D341Med (cell line): ENCODE measurements at regions not wholly inside any gene's neighbourhood (a gene's known extent, or its start where the extent isn't known, plus 50 kb on each side); places are given as distances from the start of the nearest gene placed in this dataset.

Experiments
- DNase-seq: peaks from one replicate; pipeline ENCODE4 v3.0.0; 2012; ENCODE audit warnings: low spot score

DNA sequence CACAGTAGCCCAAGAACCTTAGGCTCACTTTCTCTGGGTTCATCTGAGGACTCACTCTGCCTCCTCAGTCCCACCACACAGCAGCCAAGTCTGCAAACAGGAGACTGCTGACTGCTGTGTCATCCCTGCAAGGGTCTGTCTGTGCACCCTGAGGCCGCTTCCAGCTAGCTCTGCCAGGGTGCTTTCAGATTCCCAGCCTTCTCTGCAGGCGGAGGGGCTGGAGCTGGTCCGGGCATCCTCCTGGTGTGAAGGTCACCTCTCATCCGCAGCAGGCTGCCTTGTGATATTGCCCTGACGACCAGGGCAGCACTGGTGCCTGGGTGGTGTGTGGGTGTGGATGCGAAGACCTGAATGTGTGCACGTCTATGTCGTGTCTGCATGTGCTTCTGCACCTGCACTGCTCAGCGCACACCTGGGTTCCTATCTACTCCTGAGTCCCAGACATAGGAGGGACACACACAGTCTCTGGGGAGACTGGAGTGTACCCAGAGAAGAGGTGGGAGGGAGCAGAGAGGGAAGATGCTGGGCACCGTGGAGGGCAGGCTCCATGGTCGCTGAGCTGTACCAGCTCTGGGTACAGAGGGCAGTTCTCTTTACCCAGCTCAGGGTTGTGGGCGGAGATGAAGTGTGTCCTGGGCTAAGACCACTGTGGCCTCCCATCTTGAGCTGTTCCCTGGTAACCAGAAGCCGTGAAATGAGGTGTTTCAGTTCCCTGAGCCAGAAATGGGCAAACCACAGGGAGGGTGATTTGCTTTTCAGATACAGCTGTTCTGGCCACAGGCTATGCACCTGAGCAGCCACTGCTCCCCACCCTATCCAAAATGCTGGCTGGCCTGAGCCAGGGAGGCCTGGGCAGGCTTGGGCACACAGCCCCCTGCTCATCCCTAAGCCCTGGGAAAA is 160.9 kb upstream of the CSF3R start:
- DNase-seq: no peak

DNA sequence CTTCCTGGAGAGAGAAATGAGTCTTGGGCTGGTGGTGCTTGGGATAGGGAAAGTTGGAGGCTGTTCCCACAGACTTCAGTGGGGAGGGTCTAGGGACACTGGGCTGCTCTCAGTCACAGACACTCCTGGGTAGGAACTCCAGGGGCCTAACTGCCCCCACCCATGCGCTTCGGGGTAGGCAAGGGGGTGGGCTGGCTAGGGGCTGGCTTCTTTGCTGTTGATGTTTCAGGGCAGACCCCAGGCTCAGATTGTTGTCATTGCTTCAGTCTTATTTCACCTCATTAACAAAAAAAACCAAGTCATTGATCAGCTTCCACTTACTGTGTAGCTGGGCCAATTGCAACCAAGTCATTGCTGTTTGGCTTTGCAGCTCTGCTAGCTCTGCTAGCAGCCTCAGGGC is 160.1 kb upstream of the CSF3R start:
- no peak for DNase-seq

DNA sequence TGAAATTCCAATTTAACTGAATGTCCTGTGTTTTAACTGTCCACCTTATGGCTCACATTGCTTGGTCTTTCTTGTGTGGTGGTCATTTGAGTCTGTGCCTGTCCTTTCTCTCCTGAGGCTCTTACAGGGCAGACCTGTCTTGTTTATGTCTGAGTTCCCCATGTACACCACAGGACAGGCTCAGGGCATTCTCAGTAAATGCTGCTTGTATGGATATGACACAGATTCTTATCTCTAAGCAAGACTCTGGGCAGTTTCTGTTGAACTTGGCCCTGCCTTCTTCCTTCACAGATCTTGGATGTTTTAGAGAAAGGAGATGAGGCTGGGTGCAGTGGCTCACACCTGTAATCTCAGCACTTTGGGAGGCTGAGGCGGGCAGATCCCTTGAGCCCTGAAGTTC is 159.1 kb upstream of the CSF3R start:
- no peak for DNase-seq

DNA sequence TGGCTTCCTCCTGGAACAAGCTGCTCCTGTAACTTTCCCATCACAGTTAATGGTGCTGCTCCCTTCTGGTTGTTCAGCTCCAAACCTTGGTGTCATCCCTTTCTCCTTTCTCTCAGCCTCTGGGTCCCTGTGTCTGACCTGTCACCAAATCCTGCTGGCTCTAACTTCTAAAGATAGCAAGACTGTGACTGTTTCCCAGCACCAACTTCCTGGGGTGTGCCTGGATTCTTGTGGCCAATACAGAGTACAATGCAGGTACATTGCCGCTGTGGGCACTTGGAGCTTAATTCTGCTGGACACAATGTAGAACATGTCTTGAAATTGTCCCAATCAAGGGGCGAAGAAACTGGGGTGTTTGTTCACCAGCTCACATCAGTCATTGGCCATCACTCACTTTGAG is 156.7 kb upstream of the CSF3R start:
- DNase-seq: no peak

DNA sequence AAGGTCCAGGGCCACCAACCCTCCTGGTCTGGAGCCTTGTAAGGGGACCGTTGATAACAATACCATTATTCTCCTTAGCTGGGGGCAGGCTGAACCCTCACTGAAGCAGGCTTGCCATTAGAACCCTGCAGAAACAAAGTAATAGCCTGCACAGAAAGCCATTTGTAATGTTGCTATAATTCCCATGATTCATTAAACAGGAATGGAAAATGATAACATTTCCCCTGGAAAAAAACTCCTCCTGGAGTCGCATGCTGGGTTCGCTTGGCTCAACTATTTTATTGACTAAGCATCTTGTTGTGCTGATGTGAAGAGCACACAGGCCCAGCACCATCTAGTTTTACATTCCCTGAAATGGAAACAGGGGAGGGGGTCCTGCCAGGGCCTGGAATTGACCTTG is 155.6 kb upstream of the CSF3R start:
- no peak for DNase-seq

DNA sequence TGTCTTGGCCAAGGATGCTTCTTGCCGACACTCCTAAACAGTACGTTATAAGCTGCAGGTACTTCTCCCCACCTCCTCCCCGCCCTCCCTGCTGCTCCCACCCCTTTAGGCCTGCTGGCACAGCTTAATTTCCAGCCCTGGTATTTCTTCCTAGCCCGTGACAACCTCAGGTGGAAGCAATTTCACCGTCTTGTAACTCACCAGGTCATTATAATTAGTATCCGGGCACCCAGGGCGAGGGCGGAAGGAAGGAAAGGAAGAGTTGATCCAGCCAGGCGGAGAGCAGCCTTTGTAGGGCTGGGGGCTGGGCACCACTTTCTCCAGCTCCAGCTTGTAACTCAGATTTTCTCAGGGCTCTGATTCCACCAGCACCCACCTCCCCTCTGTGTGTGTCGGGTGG is 153.5 kb upstream of the CSF3R start:
- DNase-seq: no peak

DNA sequence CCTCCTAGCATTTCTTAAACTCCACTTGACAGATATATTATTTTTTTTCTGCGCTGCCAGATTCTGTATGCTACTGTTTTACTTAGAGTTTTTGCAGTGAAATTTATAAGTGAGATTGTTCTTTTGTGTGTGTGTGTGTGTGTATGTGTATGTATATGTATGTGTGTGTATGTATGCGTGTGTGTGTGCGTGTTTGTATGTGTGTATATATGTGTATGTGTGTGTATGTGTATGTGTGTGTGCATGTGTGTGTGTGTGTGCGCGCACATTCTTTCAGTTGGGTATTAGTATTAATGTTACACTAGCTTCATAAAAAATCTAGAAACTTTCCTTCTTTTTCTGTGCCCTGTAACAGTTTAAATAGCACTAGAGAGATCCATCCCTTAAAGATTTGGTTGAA is 152.6 kb upstream of the CSF3R start:
- DNase-seq: no peak

DNA sequence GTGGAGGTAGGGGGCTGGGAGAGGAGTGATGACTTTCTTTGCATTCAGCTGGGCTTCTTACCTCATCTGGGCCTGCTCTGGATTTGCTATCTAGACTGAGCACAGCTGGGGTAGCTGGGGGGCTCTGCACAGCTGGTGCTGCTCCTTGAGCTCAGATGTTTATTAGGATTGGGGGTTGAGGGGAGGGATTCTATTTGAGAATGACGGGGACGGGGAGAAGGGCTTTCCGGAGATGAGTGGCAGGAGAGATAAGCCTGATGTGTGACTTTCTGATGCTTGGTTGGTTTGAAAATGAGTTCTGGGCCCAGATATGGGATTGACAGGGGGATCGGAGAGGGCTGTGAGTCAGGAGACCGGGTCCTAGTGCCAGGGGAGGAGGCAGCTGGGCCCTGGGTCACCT is 146.1 kb upstream of the CSF3R start:
- DNase-seq: no peak

DNA sequence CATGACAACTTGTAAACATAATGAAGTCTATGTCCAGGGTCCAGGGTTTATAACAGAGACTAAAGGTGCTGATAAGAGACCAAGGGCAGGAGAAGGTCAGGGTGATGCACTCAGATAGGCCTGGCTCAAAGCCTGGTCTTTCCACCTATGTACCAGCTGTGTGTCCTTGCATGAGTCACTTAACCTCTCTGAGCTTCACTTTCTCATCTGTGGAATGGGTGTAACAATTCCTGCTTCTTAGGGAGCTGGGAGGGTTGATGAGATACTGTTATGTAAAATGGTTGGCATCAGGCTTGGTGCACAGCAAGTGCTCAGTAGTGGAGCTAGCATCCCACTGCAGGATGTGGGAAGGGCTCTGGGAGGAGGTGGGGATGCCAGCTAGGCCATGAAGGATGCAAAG is 143.7 kb upstream of the CSF3R start:
- no peak for DNase-seq

DNA sequence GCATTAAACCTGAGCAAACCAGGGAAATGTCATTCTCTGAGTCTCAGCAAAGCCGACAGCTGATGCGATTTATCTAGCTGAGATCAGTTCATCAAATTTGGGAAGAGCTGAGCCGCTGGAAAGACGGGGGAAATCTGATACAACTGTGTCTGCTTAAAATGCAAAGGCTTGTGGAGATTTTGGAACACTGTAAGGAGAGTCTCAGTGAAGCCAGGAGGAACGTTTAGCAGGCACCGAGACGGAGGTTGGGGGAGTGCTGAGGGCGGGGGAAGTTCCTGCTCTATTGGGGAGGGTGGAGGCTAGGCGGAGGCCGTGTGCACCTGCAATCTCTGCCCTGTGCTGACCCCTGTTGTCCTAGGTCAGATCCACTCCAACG is 143.2 kb upstream of the CSF3R start:
- no peak for DNase-seq

DNA sequence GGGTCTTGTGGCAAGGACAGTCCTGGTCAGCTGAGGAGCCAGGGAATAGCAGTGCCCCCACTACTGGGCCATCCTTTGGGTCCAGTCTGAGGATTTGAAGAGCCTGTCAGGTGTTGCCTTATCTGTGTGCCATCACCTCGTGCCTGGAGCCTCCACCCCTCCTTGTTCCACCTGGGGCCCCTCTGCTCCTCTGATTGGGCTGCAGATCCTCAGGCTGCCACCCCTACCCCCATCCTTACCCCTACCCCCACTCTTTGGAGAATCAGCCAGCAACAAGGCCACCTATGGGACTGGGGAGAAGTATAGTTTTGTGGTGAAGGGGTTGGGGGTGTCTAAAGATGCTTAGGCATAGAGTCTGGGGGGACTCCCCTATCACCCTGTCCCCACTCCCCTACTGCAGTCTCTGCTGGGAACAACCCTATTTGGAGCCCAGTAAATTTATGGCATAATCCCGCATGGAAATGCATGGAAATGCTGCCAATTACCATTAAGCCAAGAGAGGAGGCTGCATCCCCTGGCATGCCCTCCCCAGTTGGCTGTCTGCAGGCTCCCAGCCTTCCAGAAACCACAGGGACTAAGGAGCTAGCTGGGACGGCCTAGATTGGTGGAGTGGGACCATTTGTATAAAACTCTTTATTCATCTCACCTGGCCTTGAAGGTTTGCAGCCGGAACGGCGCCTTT is 142.7 kb upstream of the CSF3R start:
- DNase-seq: no peak

DNA sequence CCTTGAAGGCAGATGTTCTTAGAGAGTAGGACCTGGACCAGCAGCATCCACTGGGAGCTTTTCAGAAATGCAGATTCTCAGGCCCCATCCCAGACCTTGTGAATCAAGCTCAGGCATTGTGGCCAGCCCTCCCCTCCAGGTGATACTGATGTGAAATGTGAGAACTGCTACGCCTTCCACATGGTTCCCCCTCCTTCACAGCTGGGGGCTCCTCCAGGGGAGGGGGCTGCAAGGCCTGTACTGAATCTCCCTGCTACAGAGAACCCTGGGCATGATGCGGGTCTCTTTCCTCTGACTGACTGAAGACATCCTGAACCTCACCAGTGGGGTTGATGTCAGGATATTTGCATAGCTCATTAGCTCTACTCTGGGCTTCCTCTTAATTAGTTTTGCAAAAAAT is 141.8 kb upstream of the CSF3R start:
- DNase-seq: no peak

DNA sequence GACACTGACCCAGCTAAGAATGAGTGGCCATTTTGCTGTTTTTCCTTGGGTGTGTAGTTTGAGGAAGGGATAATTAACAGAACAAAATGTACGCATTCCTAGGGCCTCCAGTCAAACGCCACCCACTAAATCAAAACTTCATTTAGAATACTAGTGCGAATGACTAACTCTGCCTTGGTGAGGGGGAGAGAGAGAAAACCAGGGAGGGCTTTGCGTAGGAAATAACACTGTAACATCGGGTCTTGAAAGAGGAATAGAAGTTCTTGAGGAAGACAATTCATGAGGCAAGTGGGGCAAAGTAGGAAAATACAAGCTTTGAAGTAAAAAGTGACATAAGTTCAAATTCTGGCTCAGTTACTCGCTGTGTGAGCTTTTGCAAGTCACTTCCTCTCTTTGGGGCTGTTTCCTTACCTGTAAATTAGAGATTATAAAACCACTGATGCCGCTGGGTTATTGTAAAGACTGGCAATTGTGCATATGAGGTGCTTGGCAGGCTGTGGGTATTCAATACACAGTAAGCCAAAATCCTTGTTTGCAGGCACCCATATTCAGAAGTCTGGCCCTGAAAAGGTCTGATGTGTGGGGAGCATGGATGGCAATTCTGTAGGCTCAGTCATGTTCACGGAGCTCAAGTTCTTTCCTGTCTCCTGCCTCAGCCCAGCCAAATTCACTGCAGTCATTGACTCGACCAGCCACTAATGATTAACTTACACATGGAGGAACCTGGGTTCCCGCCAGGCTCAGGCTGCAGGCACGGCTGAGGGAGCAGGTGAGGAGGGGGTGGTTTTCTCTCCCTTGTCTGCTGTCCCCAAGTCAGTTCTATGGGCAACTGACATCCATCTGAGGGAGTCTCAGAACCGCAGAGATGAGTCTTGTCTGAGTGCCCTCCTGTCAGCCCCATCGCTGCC is 140.3 kb upstream of the CSF3R start:
- no peak for DNase-seq

DNA sequence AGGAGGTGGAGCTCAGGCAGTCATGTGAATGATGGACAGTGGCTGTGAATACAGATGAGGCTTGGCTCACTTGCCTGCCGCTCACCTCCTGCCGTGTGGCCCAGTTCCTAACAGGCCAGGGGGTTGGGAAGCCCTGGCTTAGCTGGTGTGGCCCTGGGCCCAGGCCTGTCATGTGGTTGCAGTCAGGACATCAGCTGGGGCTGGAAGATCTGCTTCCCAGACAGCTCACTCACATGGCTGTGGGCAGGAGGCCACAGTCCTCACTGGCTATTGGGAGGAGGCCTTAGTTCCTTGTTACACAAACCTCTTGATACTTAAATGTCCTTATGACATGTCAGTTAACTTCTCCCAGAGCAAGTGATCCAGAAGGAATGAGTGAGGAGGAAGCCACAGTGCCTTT is 138.8 kb upstream of the CSF3R start:
- no peak for DNase-seq

DNA sequence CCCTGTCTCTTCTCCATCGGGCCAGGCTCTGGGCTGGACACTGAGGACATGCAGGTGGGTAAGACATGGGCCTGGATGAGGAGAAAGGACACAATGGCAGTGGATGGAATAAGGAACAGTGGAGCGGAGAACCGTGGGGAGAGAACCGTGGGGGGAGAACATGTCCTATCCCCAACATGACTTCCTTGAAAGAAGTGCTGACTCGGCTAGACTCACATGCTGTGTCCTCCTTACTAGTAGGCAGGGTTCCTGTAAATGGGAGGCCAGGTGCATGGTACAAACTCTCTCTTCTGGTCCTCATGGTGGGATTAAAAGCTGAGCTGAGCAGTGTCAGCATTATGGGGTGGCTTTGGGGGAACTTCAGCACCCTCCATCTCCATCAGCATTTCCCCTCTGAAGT is 137.4 kb upstream of the CSF3R start:
- DNase-seq: no peak

DNA sequence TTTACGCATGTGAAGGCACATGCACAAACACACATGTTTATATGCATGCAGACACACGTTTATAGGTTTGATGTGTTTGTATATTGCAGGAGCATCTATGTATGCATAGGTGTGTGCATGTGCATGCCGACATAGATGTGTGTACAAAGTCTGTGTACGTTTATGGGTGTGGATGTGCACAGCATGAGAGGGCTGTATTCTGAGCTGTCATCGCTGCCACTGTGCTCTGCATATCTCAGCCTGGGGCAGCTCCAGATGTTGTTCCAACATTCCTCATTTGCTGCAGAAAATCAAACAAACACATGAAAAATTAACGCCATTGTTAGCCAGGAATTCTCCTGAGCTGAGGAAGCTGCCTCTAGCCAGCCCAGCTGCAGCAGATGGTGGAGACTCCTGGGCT is 132.3 kb upstream of the CSF3R start:
- DNase-seq: no peak

DNA sequence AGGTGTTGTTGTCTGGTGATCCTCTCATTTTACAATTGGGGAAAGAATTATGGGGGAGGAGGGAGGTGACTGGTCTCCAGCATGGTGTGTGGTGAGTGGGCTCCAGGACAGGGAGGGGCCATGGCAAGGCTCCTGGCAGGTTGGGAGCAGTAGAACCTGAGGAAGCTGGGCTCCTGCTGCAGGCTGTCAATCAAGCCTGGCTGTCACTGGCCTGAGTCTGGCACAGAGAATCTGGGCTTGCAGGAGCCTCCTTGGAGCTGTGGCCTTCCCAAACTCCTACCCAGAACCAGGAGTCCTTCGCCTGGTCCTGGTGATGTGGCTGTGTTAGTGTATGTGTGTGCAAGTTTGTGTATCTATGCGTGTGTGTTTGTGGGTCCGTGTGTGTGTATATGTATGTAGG is 131.9 kb upstream of the CSF3R start:
- DNase-seq: no peak

DNA sequence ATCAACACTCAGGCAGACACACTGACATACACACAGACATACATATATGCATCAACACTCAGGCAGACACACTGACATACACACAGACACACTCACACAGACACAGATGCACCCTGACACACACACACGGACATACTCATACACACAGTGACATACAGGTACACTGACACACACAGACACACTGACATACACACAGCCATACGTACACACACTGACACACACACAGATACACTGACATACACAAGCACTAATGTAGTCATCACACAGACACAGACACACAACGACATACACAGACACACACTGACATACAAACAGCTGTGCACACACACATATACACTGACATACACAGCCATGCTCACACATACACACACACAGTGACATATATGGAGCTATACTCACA is 131.0 kb upstream of the CSF3R start:
- no peak for DNase-seq

DNA sequence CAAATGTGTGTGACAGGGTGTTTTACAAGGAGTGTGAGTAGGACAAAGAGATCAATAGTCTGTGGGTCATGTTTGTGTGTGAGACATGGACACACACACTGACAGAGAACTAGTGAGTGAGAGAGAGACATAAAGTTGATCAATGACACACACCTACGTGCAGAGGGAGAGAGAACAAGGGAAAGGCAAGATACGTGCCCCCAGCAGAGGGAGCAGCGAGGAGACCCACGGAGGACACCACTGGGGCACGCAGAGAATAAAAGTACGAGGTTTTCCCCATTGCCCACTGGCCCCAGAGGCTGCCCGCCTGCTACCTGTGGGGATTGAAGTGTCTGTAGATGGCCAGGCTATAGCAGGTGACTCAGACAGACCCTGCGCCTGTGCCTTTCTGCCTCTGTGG is 130.2 kb upstream of the CSF3R start:
- peak; percentile 51 for DNase-seq

DNA sequence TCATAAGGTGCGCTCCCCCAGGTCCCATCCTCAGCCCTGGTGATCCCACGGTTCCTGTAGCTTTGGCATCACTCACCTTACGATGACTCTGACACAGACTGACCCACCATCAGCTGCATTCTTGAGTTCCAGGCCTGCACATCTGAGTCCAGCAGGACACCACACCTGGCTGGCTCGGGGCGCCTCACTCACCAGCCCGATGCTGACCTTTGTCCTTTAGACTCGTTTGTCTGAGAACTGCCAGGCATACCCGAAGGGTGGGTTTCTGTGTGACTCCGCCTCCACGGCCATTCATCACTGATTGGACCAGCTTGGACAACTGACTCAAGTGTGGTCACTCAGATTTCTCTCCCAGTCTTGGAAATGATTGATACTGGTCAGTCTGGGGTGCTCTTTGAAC is 129.4 kb upstream of the CSF3R start:
- no peak for DNase-seq

DNA sequence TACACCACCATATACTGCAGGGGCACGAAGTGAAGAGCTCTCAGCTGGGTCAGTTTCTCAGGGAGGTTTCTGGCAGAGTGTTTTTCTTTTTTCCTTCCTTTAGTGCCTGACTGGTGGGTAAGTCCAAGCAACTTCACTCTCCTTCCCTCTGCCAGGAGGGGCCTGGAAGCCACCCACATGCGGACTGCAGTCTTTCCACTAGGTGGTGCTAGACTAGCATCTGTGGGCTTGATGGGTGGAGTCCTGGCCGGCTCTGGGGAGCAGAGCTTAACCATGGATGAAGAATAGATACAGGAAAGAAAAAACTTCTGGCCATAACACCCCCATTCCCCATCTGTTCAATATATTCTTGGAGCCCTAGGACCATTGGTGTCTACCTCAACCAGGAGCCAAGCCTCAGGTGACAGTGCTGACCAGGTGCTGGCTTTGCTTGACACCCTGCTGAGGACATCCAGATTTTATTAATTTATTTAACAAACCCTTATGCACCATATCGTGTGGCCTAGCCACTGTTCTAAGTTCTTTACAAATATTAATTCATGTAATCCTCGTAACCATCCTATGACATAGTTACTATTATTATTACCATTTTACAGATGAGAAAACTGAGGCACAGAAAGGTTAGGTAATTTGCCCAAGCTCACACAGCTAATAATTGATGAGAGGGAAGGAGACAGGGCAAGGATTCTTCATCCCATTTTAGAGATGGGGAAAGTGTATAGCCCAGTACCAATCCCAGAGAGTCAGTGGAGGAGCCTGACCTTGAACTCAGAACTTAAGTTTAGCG is 126.7 kb upstream of the CSF3R start:
- peak; percentile 89 for DNase-seq

DNA sequence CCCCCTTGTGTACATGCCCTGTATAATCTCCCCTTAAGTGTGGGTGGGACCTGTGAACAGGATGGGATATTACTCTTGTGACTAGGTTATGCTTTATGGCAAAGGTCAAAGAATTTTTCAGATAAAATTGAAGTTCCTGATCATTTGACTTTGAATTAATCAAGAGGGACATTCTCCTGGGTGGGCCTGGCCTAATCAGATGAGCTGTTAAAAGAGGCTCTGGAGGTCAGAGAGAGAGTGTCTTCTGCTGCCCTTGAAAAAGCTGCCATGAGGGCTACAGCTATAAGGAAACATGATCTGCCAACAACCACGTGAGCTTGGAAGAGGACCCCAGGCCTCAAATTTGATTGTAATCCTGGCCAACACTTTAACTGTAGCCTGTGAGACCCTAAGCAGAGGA is 125.6 kb upstream of the CSF3R start:
- DNase-seq: no peak
